ENCODE measurements at regions not wholly inside any gene's neighbourhood (a gene's known extent, or its start where the extent isn't known, plus 50 kb on each side); places are given as distances from the start of the nearest gene placed in this dataset.

DNA sequence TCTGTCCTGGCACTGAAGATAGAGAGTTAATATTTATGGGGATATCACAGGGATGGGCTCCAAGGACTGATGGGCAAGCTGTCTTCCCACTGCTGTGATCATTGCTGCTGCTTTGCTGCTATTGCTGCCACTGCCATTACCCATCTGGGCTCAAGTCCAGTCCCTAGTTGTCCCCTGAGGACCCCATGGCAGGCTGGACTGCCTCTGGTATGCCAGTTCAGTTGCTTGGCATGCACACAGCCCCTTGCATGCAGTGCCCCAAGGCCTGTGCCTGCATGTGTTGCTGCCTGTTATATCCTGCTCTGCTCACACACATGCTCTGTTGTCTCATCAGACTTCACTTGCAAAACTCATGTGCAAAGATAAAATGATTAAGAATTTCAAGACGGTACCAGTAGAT, 109.5 kb downstream of the ADRA2A start:
- CTCF ChIA-PET = no interaction called here
- Histone ChIP-seq H4K20me1 (ENCODE audit: insufficient read depth) (no peaks in the 10 kb centered on the region), H3K4me2 (no peak overlapping the region), H2AFZ (no peak overlapping the region), H3K9me2 (ENCODE audit: insufficient read depth) (no peaks in the 10 kb centered on the region), H3K27me3 (ENCODE audit: insufficient read depth, low read depth) (no peaks in the 10 kb centered on the region), H3F3A (ENCODE audit: insufficient read depth, low read depth) (no peaks in the 10 kb centered on the region), H3K27ac (no peak overlapping the region), H3K4me1 (replicated peaks; ENCODE audit: insufficient read depth) (no peaks in the 10 kb centered on the region), H3K79me2 (ENCODE audit: low read depth) (no peaks in the 10 kb centered on the region), H3K9me3 (ENCODE audit: insufficient read depth, low read depth) (no peaks in the 10 kb centered on the region), H3K36me3 (ENCODE audit: low read depth) (no peaks in the 10 kb centered on the region), H3K4me3 (no peak overlapping the region)
- no peak for DNase-seq
- intact Hi-C loops (cut with micrococcal nuclease; ENCODE audit: unreplicated experiment) = no loop called here
- TF ChIP-seq CTCF (conservative IDR thresholded peaks at IDR 0.05) (no peak), EZH2 (IDR thresholded peaks at IDR 0.05; ENCODE audit: low read depth) (no peak)
- no TSS peak for BruUV-seq (replicated peaks)
- POLR2A ChIA-PET (ENCODE audit: unreplicated experiment) = no interaction called here

GRCh38 chr10:111187096-111187495, 110.3 kb downstream of the ADRA2A start:
- TF ChIP-seq EZH2 (IDR thresholded peaks at IDR 0.05; ENCODE audit: low read depth) (no peak), CTCF (conservative IDR thresholded peaks at IDR 0.05) (no peak)
- H3K27ac ChIP-seq = no peak overlapping the region
- H3K4me2 ChIP-seq = no peak overlapping the region
- no peaks in the 10 kb centered on the region for H4K20me1 ChIP-seq (ENCODE audit: insufficient read depth)
- no peaks in the 10 kb centered on the region for H3K4me1 ChIP-seq (replicated peaks; ENCODE audit: insufficient read depth)
- H3K36me3 ChIP-seq (ENCODE audit: low read depth) = no peaks in the 10 kb centered on the region
- ChIA-PET CTCF (no interaction called here), POLR2A (ENCODE audit: unreplicated experiment) (no interaction called here)
- H3K4me3 ChIP-seq = no peak overlapping the region
- H2AFZ ChIP-seq = no peak overlapping the region
- BruUV-seq (replicated peaks) = no TSS peak
- no peak for DNase-seq
- no peaks in the 10 kb centered on the region for H3K9me3 ChIP-seq (ENCODE audit: insufficient read depth, low read depth)
- no peaks in the 10 kb centered on the region for H3K79me2 ChIP-seq (ENCODE audit: low read depth)
- intact Hi-C loops (cut with micrococcal nuclease; ENCODE audit: unreplicated experiment) = no loop called here
- no peaks in the 10 kb centered on the region for H3K9me2 ChIP-seq (ENCODE audit: insufficient read depth)
- no peaks in the 10 kb centered on the region for H3F3A ChIP-seq (ENCODE audit: insufficient read depth, low read depth)
- H3K27me3 ChIP-seq (ENCODE audit: insufficient read depth, low read depth) = no peaks in the 10 kb centered on the region

DNA sequence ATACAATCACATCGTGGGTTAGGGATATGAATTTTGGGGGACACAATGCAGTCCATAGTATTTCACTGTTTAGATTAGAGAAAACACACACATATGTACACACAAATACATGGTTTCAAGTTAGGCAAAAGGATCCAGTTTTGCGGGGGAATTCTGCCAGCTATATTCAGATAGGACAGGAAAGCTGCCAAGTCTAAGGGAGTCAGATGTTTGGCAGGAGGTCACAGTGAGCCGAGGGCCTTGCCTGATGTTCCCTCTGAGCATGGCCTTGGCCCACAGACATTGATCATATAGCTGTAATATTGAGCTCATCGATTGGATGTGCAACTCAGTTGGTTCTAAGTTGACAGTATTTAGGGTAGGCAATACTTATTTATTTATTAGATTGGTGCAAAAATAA, 122.8 kb downstream of the ADRA2A start:
- ChIA-PET POLR2A (ENCODE audit: unreplicated experiment) (no interaction called here), CTCF (no interaction called here)
- Histone ChIP-seq H2AFZ (no peak overlapping the region), H3K27ac (no peak overlapping the region), H3K27me3 (ENCODE audit: insufficient read depth, low read depth) (no peaks in the 10 kb centered on the region), H3K36me3 (ENCODE audit: low read depth) (no peaks in the 10 kb centered on the region), H3K4me1 (replicated peaks; ENCODE audit: insufficient read depth) (no peaks in the 10 kb centered on the region), H3F3A (ENCODE audit: insufficient read depth, low read depth) (no peaks in the 10 kb centered on the region), H4K20me1 (ENCODE audit: insufficient read depth) (no peaks in the 10 kb centered on the region), H3K4me2 (no peak overlapping the region), H3K9me2 (ENCODE audit: insufficient read depth) (no peaks in the 10 kb centered on the region), H3K4me3 (no peak overlapping the region), H3K79me2 (ENCODE audit: low read depth) (no peaks in the 10 kb centered on the region), H3K9me3 (ENCODE audit: insufficient read depth, low read depth) (no peaks in the 10 kb centered on the region)
- intact Hi-C loops (cut with micrococcal nuclease; ENCODE audit: unreplicated experiment) = no loop called here
- DNase-seq = no peak
- BruUV-seq (replicated peaks) = no TSS peak
- TF ChIP-seq EZH2 (IDR thresholded peaks at IDR 0.05; ENCODE audit: low read depth) (no peak), CTCF (conservative IDR thresholded peaks at IDR 0.05) (no peak)
